HG03469 (cell line): ENCODE measurements at regions not wholly inside any gene's neighbourhood (a gene's known extent, or its start where the extent isn't known, plus 50 kb on each side); places are given as distances from the start of the nearest gene placed in this dataset.
"Not testable (repeated sequence)": the region's sequence is repeated elsewhere in the genome, so short reads cannot be mapped to it uniquely, and the experiment has no call there.

Source experiments
- ATAC-seq: cut with Tn5 transposase; IDR thresholded peaks from one replicate; pipeline ENCODE4 v1.9.1; 2021; ENCODE audit warnings: mild to moderate bottlenecking, moderate library complexity, moderate number of reproducible peaks; ENCODE audit not compliant: unreplicated experiment

- ATAC-seq: no peak
Measured at GRCh38 chr3:153640689-153641665, 479.0 kb downstream of the RAP2B start.

GRCh38 chr3:153642576-153642975 lies 478.6 kb upstream of the ARHGEF26 start:
- not testable (repeated sequence) for ATAC-seq

- not testable (repeated sequence) for ATAC-seq
Measured at GRCh38 chr3:153643471-153643870, 477.7 kb upstream of the ARHGEF26 start.

GRCh38 chr3:153649286-153649839 lies 471.8 kb upstream of the ARHGEF26 start:
- no peak for ATAC-seq

GRCh38 chr3:153652076-153652475 lies 469.1 kb upstream of the ARHGEF26 start:
- no peak for ATAC-seq

GRCh38 chr3:153657046-153657445 lies 464.1 kb upstream of the ARHGEF26 start:
- no peak for ATAC-seq

GRCh38 chr3:153657461-153657860 lies 463.7 kb upstream of the ARHGEF26 start:
- no peak for ATAC-seq

GRCh38 chr3:153658136-153658535 lies 463.1 kb upstream of the ARHGEF26 start:
- no peak for ATAC-seq

- no peak for ATAC-seq
Measured at GRCh38 chr3:153666991-153667740, 454.0 kb upstream of the ARHGEF26 start.

- no peak for ATAC-seq
Measured at GRCh38 chr3:153669527-153669926, 451.7 kb upstream of the ARHGEF26 start.

- ATAC-seq: no peak
Measured at GRCh38 chr3:153670577-153670976, 450.6 kb upstream of the ARHGEF26 start.

GRCh38 chr3:153673853-153674252 lies 447.3 kb upstream of the ARHGEF26 start:
- no peak for ATAC-seq

GRCh38 chr3:153679714-153680113 lies 441.5 kb upstream of the ARHGEF26 start:
- ATAC-seq: no peak

GRCh38 chr3:153680526-153680925 lies 440.7 kb upstream of the ARHGEF26 start:
- ATAC-seq: no peak

GRCh38 chr3:153681057-153681456 lies 440.1 kb upstream of the ARHGEF26 start:
- ATAC-seq: no peak

- ATAC-seq: no peak
Measured at GRCh38 chr3:153688301-153689120, 432.7 kb upstream of the ARHGEF26 start.

GRCh38 chr3:153693207-153693606 lies 428.0 kb upstream of the ARHGEF26 start:
- ATAC-seq: no peak

GRCh38 chr3:153702106-153702505 lies 419.1 kb upstream of the ARHGEF26 start:
- ATAC-seq: no peak

GRCh38 chr3:153704115-153704514 lies 417.1 kb upstream of the ARHGEF26 start:
- ATAC-seq: no peak

GRCh38 chr3:153706706-153707105 lies 414.5 kb upstream of the ARHGEF26 start:
- no peak for ATAC-seq

GRCh38 chr3:153714016-153714415 lies 407.2 kb upstream of the ARHGEF26 start:
- no peak for ATAC-seq
